ENCODE measurements at regions not wholly inside any gene's neighbourhood (a gene's known extent, or its start where the extent isn't known, plus 50 kb on each side); places are given as distances from the start of the nearest gene placed in this dataset.
A peak's percentile ranks its signal among the peaks of the same experiment; 100 is the strongest.

DNA sequence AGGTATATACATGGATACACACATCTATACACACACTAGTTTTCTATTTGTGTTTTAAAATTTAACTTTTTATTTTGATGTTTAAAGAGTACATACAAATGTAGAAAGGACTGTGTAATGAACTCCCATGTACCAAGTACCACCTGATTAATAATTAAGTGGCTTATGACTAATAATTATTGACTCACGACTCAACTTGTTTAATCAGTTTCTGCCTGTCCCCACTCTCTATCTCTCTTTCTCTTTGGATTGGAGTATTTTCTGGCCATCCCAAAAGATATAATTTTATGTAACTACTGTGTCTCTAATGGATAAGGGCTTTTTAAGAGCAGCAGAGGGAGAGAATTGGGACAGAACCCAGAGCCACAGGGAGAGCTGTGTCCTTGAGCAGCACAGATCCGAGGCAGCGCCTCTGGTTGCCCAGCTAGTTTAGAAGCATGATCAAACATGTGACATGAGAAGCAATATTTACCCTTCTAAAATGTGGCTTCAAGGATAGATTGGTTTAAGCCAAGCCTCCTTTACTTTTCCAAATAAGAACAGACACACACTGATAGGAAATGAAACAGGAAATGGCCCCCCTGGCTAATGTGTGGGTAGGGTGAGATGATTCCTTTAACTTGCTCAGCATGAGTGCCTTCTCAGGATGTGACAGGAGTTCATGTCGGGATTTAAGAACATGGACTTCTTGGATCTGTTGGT lies 81.0 kb downstream of the ERMARD start:
- DNase-seq (ENCODE audit: low read depth) = no peak
- TF ChIP-seq, protein P1, sequence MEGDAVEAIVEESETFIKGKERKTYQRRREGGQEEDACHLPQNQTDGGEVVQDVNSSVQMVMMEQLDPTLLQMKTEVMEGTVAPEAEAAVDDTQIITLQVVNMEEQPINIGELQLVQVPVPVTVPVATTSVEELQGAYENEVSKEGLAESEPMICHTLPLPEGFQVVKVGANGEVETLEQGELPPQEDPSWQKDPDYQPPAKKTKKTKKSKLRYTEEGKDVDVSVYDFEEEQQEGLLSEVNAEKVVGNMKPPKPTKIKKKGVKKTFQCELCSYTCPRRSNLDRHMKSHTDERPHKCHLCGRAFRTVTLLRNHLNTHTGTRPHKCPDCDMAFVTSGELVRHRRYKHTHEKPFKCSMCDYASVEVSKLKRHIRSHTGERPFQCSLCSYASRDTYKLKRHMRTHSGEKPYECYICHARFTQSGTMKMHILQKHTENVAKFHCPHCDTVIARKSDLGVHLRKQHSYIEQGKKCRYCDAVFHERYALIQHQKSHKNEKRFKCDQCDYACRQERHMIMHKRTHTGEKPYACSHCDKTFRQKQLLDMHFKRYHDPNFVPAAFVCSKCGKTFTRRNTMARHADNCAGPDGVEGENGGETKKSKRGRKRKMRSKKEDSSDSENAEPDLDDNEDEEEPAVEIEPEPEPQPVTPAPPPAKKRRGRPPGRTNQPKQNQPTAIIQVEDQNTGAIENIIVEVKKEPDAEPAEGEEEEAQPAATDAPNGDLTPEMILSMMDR (IDR thresholded peaks at IDR 0.05; ENCODE audit: control insufficient read depth, insufficient read depth, low read depth, low read length, missing control alignments) = no peak
- H3K4me3 ChIP-seq (ENCODE audit: control insufficient read depth, low read depth, low read length) = no peak overlapping the region

DNA sequence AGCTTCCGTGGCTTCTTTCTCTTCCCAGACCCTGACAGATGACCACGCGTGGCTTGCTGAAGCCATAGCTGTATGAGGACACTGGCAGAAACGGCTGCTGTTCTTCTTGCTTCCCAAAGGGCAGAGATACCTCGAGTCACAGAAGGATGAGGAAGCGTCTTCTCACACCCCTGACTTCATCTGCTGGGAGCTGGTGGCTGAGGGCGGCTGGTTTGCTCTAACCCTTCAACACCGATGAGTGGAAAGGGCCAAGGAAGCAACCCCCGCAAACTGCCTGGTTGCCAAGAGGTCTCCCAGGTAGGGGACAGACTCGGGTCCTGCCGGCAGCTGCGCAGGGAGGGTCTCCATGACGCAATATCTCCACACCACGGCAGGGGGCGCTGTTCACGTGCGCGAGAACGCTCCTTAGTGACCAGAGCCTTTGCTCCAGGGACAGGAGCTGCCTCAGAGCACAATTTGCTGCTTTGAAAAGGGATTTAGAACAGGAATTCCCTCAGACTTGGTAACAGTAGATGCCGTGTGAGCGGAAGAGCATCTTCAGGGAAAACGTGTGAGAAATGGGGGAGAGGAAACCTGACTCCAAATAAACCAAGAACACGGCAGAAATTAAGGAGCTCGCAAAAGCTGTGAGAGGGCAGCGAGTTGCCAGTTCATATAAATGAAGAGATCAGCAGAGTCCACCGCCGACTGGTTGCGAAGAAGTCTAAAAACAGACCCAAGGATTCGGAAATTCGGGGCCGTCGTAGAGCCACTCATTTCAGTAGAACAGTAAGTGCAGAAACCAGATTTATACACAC lies 80.2 kb downstream of the ERMARD start:
- peak; percentile 16 for DNase-seq (ENCODE audit: low read depth)
- H3K4me3 ChIP-seq (ENCODE audit: control insufficient read depth, low read depth, low read length) = no peak overlapping the region
- TF ChIP-seq, protein P1 (IDR thresholded peaks at IDR 0.05; ENCODE audit: control insufficient read depth, insufficient read depth, low read depth, low read length, missing control alignments) = peak; percentile 93
